ENCODE measurements at regions not wholly inside any gene's neighbourhood (a gene's known extent, or its start where the extent isn't known, plus 50 kb on each side); places are given as distances from the start of the nearest gene placed in this dataset.

DNA sequence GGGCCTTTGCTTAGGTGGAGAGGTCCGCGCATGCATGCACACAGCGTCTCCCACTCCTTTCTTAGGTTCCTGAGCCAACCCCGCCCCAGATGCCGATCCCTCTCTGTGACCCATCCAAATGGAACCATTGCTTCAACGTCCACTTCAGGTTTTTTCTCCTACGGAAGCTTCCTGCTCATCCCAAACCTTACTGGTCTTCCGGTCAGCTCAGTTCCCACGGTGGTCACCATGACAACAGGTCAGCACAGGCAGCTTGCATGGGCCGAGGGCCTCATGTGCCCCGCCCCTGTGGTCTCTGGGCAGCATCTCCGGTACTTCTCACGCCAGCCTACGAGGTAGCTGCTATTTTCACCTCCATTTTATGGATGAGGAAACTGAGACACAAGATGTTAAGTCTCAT lies 163.7 kb downstream of the SOCS6 start:
- Histone ChIP-seq H3K27ac (no peak overlapping the region), H3K9ac (no peak overlapping the region), H3K9me3 (no peaks in the 10 kb centered on the region), H3K4me1 (no peaks in the 10 kb centered on the region), H3K27me3 (no peaks in the 10 kb centered on the region), H3K4me2 (no peak overlapping the region), H4K20me1 (no peaks in the 10 kb centered on the region), H3K36me3 (no peaks in the 10 kb centered on the region), H3K4me3 (no peak overlapping the region)
- no peak for TF ChIP-seq Cebpa-rat (IDR thresholded peaks at IDR 0.05)

DNA sequence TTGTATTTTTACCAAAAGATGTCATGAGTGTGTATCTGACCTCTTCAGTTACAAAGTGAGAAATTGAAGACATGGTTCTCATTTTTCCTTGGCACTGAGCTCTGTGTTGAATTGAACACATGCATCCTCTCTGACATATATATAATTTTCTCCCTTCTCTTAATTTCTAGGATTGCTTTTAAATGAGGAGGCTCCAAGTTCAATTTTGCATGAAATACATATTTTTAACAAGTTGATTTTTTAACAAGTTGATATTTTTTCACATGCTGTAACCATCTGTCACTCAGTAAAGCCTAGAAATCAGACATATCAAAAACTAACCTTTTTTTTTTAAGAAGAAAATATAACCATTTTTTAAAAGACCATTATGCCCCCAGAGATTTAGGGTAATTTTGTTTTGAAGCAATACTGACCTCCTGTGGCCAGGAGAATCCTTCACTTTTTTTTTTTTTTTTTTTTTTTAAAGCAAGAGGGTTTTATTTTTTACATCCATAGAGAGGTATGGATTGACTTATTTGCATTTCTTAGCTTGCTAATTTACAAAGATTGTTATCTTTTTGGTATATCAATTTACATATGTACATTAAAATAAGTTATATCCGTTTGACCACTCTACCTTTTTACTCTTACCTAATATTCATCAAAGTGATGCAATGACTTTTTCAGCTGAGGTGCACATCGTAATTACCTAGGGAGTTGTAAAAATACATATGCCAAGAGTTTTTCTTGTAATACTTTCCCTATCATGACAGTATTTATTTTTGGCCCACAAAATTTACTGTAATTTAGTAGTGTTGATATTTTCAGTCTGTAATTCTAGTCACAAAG lies 161.8 kb downstream of the SOCS6 start:
- no peaks in the 10 kb centered on the region for H3K9me3 ChIP-seq
- H3K36me3 ChIP-seq: no peaks in the 10 kb centered on the region
- no peak overlapping the region for H3K4me2 ChIP-seq
- no peak overlapping the region for H3K4me3 ChIP-seq
- H4K20me1 ChIP-seq: no peaks in the 10 kb centered on the region
- no peak overlapping the region for H3K27ac ChIP-seq
- H3K27me3 ChIP-seq: no peaks in the 10 kb centered on the region
- H3K9ac ChIP-seq: no peak overlapping the region
- TF ChIP-seq Cebpa-rat (IDR thresholded peaks at IDR 0.05): no peak
- no peaks in the 10 kb centered on the region for H3K4me1 ChIP-seq

DNA sequence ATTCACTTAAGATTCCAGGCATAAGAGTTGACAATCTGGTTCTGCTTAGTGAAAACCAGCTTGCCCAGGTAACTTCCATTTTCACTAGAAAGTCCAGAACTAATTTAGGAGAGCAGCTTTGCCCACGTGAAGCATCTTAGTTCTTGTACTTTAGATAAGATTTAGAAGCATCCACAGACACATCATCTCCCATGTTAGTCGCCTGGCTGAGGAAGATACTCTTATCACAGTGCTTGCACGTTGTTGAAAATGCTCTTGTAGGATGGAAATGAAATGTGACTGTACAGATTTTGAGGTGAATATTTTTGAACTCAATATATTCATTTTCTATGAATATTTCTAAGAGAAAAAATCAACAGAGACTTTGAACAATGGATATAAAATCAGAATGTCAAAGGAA lies 159.7 kb downstream of the SOCS6 start:
- Histone ChIP-seq H4K20me1 (no peaks in the 10 kb centered on the region), H3K4me1 (no peaks in the 10 kb centered on the region), H3K4me2 (no peak overlapping the region), H3K4me3 (no peak overlapping the region), H3K27me3 (no peaks in the 10 kb centered on the region), H3K36me3 (no peaks in the 10 kb centered on the region), H3K9ac (no peak overlapping the region), H3K27ac (no peak overlapping the region), H3K9me3 (peaks cover 14% of the 10 kb centered on the region)
- TF ChIP-seq Cebpa-rat (IDR thresholded peaks at IDR 0.05): no peak

DNA sequence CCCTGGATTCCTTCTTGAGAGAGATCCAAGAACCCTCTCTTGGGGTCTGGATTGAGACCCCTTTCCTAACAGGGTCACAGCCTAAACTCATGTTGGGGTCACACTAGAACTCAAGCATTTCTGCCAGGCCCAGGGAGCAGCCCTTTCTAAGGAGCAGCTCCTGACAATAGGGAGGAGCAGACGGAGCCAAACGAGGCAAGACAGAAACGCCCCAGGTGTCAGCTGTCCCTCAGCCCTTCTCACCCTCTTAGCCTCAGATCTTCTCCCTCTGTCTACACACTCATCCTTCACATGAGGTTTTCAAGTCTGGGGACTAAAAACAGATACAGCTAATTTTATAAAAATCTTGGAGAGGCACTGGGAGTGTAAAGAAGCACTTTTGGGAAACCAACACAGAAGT lies 157.2 kb downstream of the SOCS6 start:
- H3K4me1 ChIP-seq: no peaks in the 10 kb centered on the region
- H3K27ac ChIP-seq: no peak overlapping the region
- no peak overlapping the region for H3K9ac ChIP-seq
- no peaks in the 10 kb centered on the region for H4K20me1 ChIP-seq
- H3K4me3 ChIP-seq: no peak overlapping the region
- TF ChIP-seq Cebpa-rat (IDR thresholded peaks at IDR 0.05): no peak
- no peaks in the 10 kb centered on the region for H3K36me3 ChIP-seq
- H3K27me3 ChIP-seq: no peaks in the 10 kb centered on the region
- no peak overlapping the region for H3K4me2 ChIP-seq
- H3K9me3 ChIP-seq: peaks cover 37% of the 10 kb centered on the region

DNA sequence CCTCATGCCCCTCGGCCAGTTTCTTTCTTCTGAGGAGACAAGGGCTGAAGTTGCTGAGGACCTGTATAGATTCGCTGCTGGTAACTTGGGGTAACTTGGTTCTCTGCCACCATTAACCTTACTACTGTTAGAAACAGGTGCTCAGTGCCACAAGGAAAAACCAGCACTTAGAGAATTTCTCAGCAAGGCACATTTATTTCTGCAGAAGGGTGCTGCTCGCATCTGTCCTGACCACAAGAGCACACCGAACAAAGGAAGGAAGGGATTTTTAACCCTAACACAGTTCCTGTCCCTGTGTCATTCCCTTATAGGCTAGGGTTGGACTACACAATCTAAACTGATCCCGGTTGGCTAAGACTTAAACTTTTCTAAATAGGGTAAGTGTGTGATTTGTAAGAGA lies 154.1 kb downstream of the SOCS6 start:
- no peaks in the 10 kb centered on the region for H3K27me3 ChIP-seq
- H3K36me3 ChIP-seq: no peaks in the 10 kb centered on the region
- TF ChIP-seq Cebpa-rat (IDR thresholded peaks at IDR 0.05): no peak
- H3K27ac ChIP-seq: no peak overlapping the region
- H4K20me1 ChIP-seq: no peaks in the 10 kb centered on the region
- no peak overlapping the region for H3K4me2 ChIP-seq
- H3K4me1 ChIP-seq: no peaks in the 10 kb centered on the region
- H3K9ac ChIP-seq: no peak overlapping the region
- no peak overlapping the region for H3K4me3 ChIP-seq
- peaks cover 37% of the 10 kb centered on the region for H3K9me3 ChIP-seq

DNA sequence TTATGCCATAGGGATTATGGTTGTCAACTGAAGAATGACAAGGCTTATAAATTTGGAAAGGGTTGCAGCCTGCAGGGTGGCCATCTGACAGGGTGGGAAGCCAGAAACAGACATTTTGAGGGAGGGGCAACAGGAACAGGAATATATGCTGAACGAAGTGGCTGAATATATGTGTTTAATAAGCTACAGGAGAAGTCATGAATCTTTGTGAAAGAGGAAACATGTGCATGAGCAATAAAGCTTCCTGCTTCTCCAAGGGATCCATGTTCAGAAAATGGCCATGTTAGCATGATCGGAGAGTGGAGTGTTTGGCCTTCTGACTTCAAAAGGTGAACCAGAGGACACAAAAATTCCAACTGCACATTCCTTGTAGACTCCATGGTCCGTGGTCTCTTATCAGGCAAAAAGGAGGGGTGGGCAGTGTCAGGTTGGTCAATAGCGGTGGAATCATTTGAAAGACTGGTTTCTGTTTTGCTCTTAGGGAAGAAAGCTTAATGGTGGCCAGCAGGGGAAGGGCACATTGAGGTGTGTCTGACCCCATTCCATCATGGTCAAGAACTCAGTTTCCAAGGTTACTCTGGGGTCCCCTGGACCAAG lies 144.1 kb downstream of the SOCS6 start:
- TF ChIP-seq Cebpa-rat (IDR thresholded peaks at IDR 0.05): no peak
- Histone ChIP-seq H3K9ac (no peak overlapping the region), H3K4me3 (no peak overlapping the region), H3K27ac (no peak overlapping the region), H3K36me3 (no peaks in the 10 kb centered on the region), H3K4me1 (no peaks in the 10 kb centered on the region), H3K4me2 (no peak overlapping the region), H4K20me1 (no peaks in the 10 kb centered on the region), H3K9me3 (no peaks in the 10 kb centered on the region), H3K27me3 (no peaks in the 10 kb centered on the region)

DNA sequence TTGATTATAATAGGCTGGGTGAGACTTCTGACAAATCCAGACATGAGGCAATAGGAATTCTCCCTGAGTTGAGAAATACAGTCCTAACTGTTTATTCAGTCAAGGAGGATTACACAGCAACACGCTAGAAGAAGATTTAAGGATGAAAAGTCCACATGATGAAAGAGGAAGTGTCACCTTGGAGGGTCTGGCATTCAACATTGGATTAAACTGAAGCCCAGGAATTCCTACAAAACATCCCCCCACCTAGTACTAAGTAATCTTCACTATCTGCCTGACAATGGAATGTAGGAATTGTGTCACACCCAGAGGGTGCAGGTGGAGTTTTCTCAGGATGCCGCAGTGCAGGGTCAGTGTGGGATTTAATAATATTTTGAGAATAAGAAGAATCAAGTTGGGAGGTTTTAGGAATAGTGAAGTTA lies 142.4 kb downstream of the SOCS6 start:
- Histone ChIP-seq H3K9me3 (no peaks in the 10 kb centered on the region), H3K27me3 (no peaks in the 10 kb centered on the region), H4K20me1 (no peaks in the 10 kb centered on the region), H3K36me3 (no peaks in the 10 kb centered on the region), H3K4me1 (no peaks in the 10 kb centered on the region), H3K27ac (no peak overlapping the region), H3K9ac (no peak overlapping the region), H3K4me3 (no peak overlapping the region), H3K4me2 (no peak overlapping the region)
- no peak for TF ChIP-seq Cebpa-rat (IDR thresholded peaks at IDR 0.05)

DNA sequence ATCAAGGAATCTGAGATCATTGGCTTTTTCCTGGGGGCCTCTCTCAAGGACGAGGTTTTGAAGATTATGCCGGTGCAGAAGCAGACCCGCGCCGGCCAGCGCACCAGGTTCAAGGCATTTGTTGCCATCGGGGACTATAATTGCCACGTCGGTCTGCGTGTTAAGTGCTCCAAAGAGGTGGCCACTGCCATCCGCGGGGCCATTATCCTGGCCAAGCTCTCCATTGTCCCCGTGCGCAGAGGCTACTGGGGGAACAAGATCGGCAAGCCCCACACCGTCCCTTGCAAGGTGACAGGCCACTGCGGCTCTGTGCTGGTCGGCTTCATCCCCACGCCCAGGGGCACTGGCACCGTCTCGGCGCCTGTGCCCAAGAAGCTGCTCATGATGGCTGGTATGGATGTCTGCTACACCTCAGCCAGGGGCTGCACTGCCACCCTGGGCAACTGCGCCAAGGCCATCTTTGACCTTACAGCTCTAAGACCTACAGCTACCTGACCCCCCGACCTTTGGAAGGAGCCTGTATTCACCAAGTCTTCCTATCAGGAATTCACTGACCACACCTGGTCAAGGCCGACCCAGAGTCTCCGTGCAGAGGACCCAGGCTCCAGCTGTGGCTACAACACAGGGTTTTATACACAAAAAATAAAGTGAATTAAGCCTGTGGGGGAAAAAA lies 141.8 kb downstream of the SOCS6 start:
- no peaks in the 10 kb centered on the region for H3K9me3 ChIP-seq
- H3K4me1 ChIP-seq: no peaks in the 10 kb centered on the region
- H3K27me3 ChIP-seq: no peaks in the 10 kb centered on the region
- no peak overlapping the region for H3K27ac ChIP-seq
- H3K9ac ChIP-seq: no peak overlapping the region
- no peak overlapping the region for H3K4me3 ChIP-seq
- H3K4me2 ChIP-seq: no peak overlapping the region
- TF ChIP-seq Cebpa-rat (IDR thresholded peaks at IDR 0.05): no peak
- no peaks in the 10 kb centered on the region for H3K36me3 ChIP-seq
- H4K20me1 ChIP-seq: no peaks in the 10 kb centered on the region

DNA sequence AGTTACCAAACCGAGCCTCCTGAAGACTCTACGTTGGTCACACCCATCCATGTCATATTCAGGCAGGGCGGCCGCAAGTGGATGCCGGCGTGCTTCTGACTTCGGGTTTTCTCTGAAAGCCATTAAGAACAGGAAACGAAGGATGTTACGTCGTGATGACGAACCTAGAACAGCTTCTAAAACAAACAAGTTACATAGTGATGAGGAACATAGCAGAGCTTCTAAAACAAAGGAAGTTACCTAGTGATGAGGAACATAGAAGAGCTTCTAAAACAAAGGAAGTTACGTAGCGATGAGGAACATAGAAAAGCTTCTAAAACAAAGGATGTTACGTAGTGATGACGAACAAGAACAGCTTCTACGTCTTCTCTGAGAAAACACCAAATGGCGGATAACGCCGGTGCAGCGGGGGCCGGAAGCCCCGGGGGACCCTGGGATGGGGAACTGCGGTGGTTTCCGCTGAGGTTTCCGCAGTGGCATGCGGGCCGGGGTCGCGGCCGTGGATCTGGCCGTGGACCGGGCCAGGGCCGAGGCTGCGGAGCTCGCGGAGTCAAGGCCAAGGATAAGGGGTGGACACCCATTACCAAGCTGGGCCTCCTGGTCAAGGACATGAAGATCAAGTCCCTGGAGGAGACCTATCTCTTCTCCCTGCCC lies 141.1 kb downstream of the SOCS6 start:
- Histone ChIP-seq H3K4me3 (no peak overlapping the region), H3K27ac (no peak overlapping the region), H3K9me3 (no peaks in the 10 kb centered on the region), H3K36me3 (no peaks in the 10 kb centered on the region), H3K9ac (no peak overlapping the region), H3K4me1 (no peaks in the 10 kb centered on the region), H3K4me2 (no peak overlapping the region), H3K27me3 (no peaks in the 10 kb centered on the region), H4K20me1 (no peaks in the 10 kb centered on the region)
- no peak for TF ChIP-seq Cebpa-rat (IDR thresholded peaks at IDR 0.05)

DNA sequence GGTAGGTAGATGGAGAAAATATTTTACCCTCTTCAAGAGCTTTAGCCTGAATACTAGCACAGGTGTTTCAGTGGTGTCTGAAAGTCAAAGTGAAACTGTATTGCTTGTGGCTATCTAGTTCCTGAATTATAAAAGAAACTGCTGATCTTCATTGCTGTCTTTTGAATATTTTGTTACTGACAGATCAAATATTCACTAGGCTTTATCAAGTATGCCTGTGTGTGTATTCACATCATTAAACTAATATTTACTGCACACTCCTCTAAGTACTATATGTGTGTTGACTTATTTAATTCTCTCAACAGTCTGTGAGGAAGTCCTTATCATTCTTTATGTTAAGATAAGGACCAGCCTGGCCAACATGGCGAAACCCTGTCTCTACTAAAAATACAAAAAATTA lies 139.6 kb downstream of the SOCS6 start:
- Histone ChIP-seq H4K20me1 (no peaks in the 10 kb centered on the region), H3K9ac (no peak overlapping the region), H3K27me3 (no peaks in the 10 kb centered on the region), H3K9me3 (no peaks in the 10 kb centered on the region), H3K4me3 (no peak overlapping the region), H3K36me3 (no peaks in the 10 kb centered on the region), H3K4me2 (0 out of 2 replicates have a peak overlapping the region, but pooled peaks have one; percentile 7), H3K27ac (no peak overlapping the region), H3K4me1 (peaks cover 11% of the 10 kb centered on the region)
- no peak for TF ChIP-seq Cebpa-rat (IDR thresholded peaks at IDR 0.05)

Measured in BLaER1 (cell line).